ENCODE measurements at regions not wholly inside any gene's neighbourhood (a gene's known extent, or its start where the extent isn't known, plus 50 kb on each side); places are given as distances from the start of the nearest gene placed in this dataset.
"Not testable (repeated sequence)": the region's sequence is repeated elsewhere in the genome, so short reads cannot be mapped to it uniquely, and the experiment has no call there.

DNA sequence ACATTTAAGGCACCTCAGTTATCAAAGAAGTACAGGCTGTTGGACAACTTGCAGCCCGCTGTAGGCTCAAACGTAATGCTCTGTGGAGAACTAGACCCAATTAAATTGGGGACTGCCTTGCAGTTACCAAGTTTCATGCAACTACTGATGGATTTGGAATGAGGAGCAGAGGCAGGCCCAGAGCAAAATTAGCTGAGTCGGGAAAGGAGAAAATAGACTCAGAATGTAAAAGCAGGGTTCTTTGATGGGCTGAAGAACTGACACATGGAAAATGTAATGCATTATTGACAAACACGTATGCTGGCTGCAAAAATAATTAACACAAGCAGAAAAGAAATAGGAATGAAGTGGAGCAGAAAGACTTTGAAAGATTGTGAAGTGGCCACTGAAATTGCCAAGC lies 432.7 kb upstream of the HNRNPA3 start:
- ATAC-seq (no peak), DNase-seq (no peak)
- Histone ChIP-seq H3K4me3 (ENCODE audit: low read length) (no peak overlapping the region), H3K4me1 (ENCODE audit: control insufficient read depth, insufficient read depth, low read length) (no peaks in the 10 kb centered on the region), H3K9me3 (ENCODE audit: control insufficient read depth, low read length) (no peaks in the 10 kb centered on the region), H3K27me3 (ENCODE audit: control insufficient read depth, insufficient read depth) (no peaks in the 10 kb centered on the region), H3K27ac (ENCODE audit: low read length) (no peak overlapping the region)
- intact Hi-C loops (cut with DNase I): no loop called here
- WGBS: 96% methylated on average over 4 of the region's 4 CpGs

- Histone ChIP-seq H3K4me1 (ENCODE audit: control insufficient read depth, insufficient read depth, low read length) (no peaks in the 10 kb centered on the region), H3K27me3 (ENCODE audit: control insufficient read depth, insufficient read depth) (no peaks in the 10 kb centered on the region), H3K27ac (ENCODE audit: low read length) (no peak overlapping the region), H3K9me3 (ENCODE audit: control insufficient read depth, low read length) (no peaks in the 10 kb centered on the region), H3K4me3 (ENCODE audit: low read length) (no peak overlapping the region)
- no peak for DNase-seq
- WGBS: 69% methylated on average over 2 of the region's 2 CpGs
- no peak for ATAC-seq
- intact Hi-C loops (cut with DNase I): no loop called here
These were observed 432.2 kb upstream of the HNRNPA3 start for GRCh38 chr2:176780348-176780747.

- H3K4me3 ChIP-seq (ENCODE audit: low read length): no peak overlapping the region
- intact Hi-C loops (cut with DNase I): no loop called here
- no peak for ATAC-seq
- H3K27me3 ChIP-seq (ENCODE audit: control insufficient read depth, insufficient read depth): no peaks in the 10 kb centered on the region
- WGBS: 70% methylated on average over 4 of the region's 4 CpGs
- no peaks in the 10 kb centered on the region for H3K4me1 ChIP-seq (ENCODE audit: control insufficient read depth, insufficient read depth, low read length)
- H3K27ac ChIP-seq (ENCODE audit: low read length): no peak overlapping the region
- no peaks in the 10 kb centered on the region for H3K9me3 ChIP-seq (ENCODE audit: control insufficient read depth, low read length)
- DNase-seq: no peak
These were observed 430.9 kb upstream of the HNRNPA3 start for GRCh38 chr2:176781570-176782217.

DNA sequence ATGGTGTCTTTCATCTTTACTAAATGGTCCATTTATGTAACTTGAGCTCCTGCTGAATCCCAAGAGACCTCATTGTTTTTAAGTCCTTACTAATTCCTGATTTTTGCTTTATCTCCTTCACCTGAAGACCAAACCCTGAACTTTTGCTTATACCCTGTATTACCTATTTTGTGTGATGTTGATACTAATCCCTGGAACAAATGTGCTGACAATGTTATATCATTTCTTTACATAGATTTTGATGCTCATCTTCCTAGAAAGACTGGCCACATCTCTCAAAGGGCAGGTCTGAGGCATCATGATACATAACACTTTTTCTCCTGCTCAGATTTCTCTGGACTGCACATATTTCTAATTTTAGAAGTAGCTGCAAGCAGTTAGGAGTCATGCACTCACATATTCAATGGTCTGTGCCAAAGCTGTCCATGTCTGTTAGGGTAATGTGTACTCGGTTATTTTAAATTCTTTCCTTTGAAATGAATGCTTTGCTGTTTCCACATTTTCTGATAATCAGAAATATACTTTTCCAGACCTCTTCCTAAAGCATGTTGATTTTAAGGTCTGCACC lies 427.9 kb upstream of the HNRNPA3 start:
- Histone ChIP-seq H3K27ac (ENCODE audit: low read length) (no peak overlapping the region), H3K27me3 (ENCODE audit: control insufficient read depth, insufficient read depth) (no peaks in the 10 kb centered on the region), H3K4me3 (ENCODE audit: low read length) (no peak overlapping the region), H3K4me1 (ENCODE audit: control insufficient read depth, insufficient read depth, low read length) (peaks cover 2% of the 10 kb centered on the region), H3K9me3 (ENCODE audit: control insufficient read depth, low read length) (no peaks in the 10 kb centered on the region)
- ATAC-seq (peak in 1 of 2 donors; percentile 24), DNase-seq (no peak)
- intact Hi-C loops (cut with DNase I): no loop called here
- WGBS: 42% methylated on average over 1 of the region's 1 CpG

DNA sequence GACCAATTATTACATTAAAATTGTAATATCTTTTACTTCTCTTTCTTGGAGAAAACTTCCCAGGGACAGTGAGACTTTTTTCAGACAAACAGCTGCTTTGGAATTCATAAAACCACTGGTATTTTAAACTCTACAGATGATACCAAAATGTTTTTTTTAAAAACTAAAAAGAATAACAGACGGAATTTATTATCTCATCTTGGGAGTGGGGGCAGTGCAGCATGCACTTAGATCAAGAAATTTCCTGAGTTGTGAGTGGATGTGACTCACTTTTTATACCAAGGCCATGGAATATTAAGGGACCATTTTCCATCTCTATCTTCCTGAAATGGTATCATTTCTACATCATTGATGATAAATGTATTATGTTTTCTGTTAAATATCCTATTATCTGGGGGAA lies 422.8 kb upstream of the HNRNPA3 start:
- H3K27me3 ChIP-seq (ENCODE audit: control insufficient read depth, insufficient read depth): no peaks in the 10 kb centered on the region
- H3K9me3 ChIP-seq (ENCODE audit: control insufficient read depth, low read length): no peaks in the 10 kb centered on the region
- H3K4me3 ChIP-seq (ENCODE audit: low read length): no peak overlapping the region
- H3K27ac ChIP-seq (ENCODE audit: low read length): no peak overlapping the region
- H3K4me1 ChIP-seq (ENCODE audit: control insufficient read depth, insufficient read depth, low read length): peaks cover 2% of the 10 kb centered on the region
- DNase-seq: no peak
- intact Hi-C loops (cut with DNase I): no loop called here
- WGBS: 44% methylated on average over 1 of the region's 1 CpG
- no peak for ATAC-seq

- 88% methylated on average over 3 of the region's 3 CpGs for WGBS
- Histone ChIP-seq H3K27ac (ENCODE audit: low read length) (no peak overlapping the region), H3K4me3 (ENCODE audit: low read length) (no peak overlapping the region), H3K9me3 (ENCODE audit: control insufficient read depth, low read length) (no peaks in the 10 kb centered on the region), H3K27me3 (ENCODE audit: control insufficient read depth, insufficient read depth) (no peaks in the 10 kb centered on the region), H3K4me1 (ENCODE audit: control insufficient read depth, insufficient read depth, low read length) (peaks cover 2% of the 10 kb centered on the region)
- no peak for DNase-seq
- intact Hi-C loops (cut with DNase I): no loop called here
- no peak for ATAC-seq
These were observed 422.1 kb upstream of the HNRNPA3 start for GRCh38 chr2:176790468-176790867.

DNA sequence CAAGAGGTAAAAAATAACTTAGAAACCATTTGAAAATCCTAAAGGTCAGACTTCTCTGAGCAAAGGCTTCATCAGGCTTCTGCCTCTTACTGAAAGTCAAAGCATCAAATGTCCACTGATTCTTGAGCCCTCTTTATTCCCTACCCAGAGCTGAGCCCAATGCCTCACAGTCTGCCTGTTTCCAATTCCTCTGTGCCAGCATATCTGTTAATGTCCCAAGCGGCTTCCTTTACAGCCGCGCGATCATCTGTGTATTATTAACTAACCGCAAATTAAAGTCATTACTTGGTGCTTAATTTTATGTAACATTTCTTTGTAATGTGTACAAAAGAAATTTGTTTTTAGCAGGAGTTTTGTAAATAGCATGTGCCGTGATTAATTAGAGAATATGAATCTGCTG lies 418.8 kb upstream of the HNRNPA3 start:
- DNase-seq: no peak
- Histone ChIP-seq H3K27ac (ENCODE audit: low read length) (no peak overlapping the region), H3K9me3 (ENCODE audit: control insufficient read depth, low read length) (no peaks in the 10 kb centered on the region), H3K4me3 (ENCODE audit: low read length) (no peak overlapping the region), H3K27me3 (ENCODE audit: control insufficient read depth, insufficient read depth) (no peaks in the 10 kb centered on the region), H3K4me1 (ENCODE audit: control insufficient read depth, insufficient read depth, low read length) (no peaks in the 10 kb centered on the region)
- WGBS: 57% methylated on average over 6 of the region's 6 CpGs
- intact Hi-C loops (cut with DNase I): no loop called here
- ATAC-seq: no peak

GRCh38 chr2:176794392-176794791 lies 418.2 kb upstream of the HNRNPA3 start:
- 80% methylated on average over 1 of the region's 1 CpG for WGBS
- no peak overlapping the region for H3K27ac ChIP-seq (ENCODE audit: low read length)
- H3K27me3 ChIP-seq (ENCODE audit: control insufficient read depth, insufficient read depth): no peaks in the 10 kb centered on the region
- H3K4me3 ChIP-seq (ENCODE audit: low read length): no peak overlapping the region
- intact Hi-C loops (cut with DNase I): no loop called here
- DNase-seq: no peak
- no peaks in the 10 kb centered on the region for H3K9me3 ChIP-seq (ENCODE audit: control insufficient read depth, low read length)
- ATAC-seq: no peak
- no peaks in the 10 kb centered on the region for H3K4me1 ChIP-seq (ENCODE audit: control insufficient read depth, insufficient read depth, low read length)

GRCh38 chr2:176795823-176796222 lies 416.8 kb upstream of the HNRNPA3 start:
- 89% methylated on average over 2 of the region's 2 CpGs for WGBS
- no peaks in the 10 kb centered on the region for H3K4me1 ChIP-seq (ENCODE audit: control insufficient read depth, insufficient read depth, low read length)
- DNase-seq (no peak), ATAC-seq (no peak)
- H3K27me3 ChIP-seq (ENCODE audit: control insufficient read depth, insufficient read depth): no peaks in the 10 kb centered on the region
- H3K27ac ChIP-seq (ENCODE audit: low read length): no peak overlapping the region
- intact Hi-C loops (cut with DNase I): no loop called here
- no peak overlapping the region for H3K4me3 ChIP-seq (ENCODE audit: low read length)
- H3K9me3 ChIP-seq (ENCODE audit: control insufficient read depth, low read length): no peaks in the 10 kb centered on the region

DNA sequence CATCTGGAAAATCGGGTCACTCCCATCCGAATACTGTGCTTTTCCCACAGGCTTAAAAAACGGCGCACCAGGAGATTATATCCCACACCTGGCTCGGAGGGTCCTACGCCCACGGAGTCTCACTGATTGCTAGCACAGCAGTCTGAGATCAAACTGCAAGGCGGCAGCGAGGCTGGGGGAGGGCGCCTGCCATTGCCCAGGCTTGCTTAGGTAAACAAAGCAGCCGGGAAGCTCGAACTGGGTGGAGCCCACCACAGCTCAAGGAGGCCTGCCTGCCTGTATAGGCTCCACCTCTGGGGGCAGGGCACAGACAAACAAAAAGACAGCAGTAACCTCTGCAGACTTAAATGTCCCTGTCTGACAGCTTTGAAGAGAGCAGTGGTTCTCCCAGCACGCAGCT lies 415.9 kb upstream of the HNRNPA3 start:
- not testable (repeated sequence) for ATAC-seq
- WGBS: 89% methylated on average over 12 of the region's 13 CpGs

DNA sequence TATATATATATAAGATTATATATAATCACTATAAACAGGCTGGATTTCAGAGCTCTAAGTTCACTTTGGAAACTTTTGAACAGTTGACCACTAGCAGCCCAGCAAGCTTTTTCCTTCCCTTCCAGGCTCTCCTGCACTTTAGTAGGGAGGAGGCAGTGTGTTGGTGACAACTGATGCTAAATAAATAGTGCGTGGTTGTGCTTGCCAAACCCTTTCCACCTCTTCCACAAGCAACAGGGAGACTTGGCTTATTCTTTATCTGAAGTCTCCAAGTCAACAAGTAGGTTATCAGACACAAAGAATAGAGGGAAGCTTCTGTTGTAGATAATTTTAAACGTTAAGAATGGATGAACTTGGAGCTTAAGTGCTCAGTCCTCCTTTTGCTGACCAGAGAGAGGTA lies 408.2 kb upstream of the HNRNPA3 start:
- Histone ChIP-seq H3K27me3 (ENCODE audit: control insufficient read depth, insufficient read depth) (no peaks in the 10 kb centered on the region), H3K9me3 (ENCODE audit: control insufficient read depth, low read length) (no peaks in the 10 kb centered on the region), H3K4me1 (ENCODE audit: control insufficient read depth, insufficient read depth, low read length) (no peaks in the 10 kb centered on the region), H3K4me3 (ENCODE audit: low read length) (no peak overlapping the region), H3K27ac (ENCODE audit: low read length) (no peak overlapping the region)
- DNase-seq: no peak
- intact Hi-C loops (cut with DNase I): no loop called here
- ATAC-seq: peak; percentile 63 to 73
- WGBS: 22% methylated on average over 2 of the region's 2 CpGs

More for the DNA sequence above, 415.9 kb upstream of the HNRNPA3 start:
- H3K9me3 ChIP-seq (ENCODE audit: control insufficient read depth, low read length); H3K4me1 ChIP-seq (ENCODE audit: control insufficient read depth, insufficient read depth, low read length); H3K4me3 ChIP-seq (ENCODE audit: low read length); intact Hi-C loops (cut with DNase I); H3K27me3 ChIP-seq (ENCODE audit: control insufficient read depth, insufficient read depth); DNase-seq; H3K27ac ChIP-seq (ENCODE audit: low read length): not testable (repeated sequence)

- Histone ChIP-seq H3K27me3 (ENCODE audit: control insufficient read depth, insufficient read depth) (no peaks in the 10 kb centered on the region), H3K4me1 (ENCODE audit: control insufficient read depth, insufficient read depth, low read length) (no peaks in the 10 kb centered on the region), H3K9me3 (ENCODE audit: control insufficient read depth, low read length) (no peaks in the 10 kb centered on the region), H3K4me3 (ENCODE audit: low read length) (no peak overlapping the region), H3K27ac (ENCODE audit: low read length) (no peak overlapping the region)
- intact Hi-C loops (cut with DNase I): no loop called here
- DNase-seq (no peak), ATAC-seq (no peak)
These were observed 407.2 kb upstream of the HNRNPA3 start for GRCh38 chr2:176805345-176805744.
